WTC11 (cell line): ENCODE measurements at regions not wholly inside any gene's neighbourhood (a gene's known extent, or its start where the extent isn't known, plus 50 kb on each side); places are given as distances from the start of the nearest gene placed in this dataset.

Source experiments
- ATAC-seq: fragments of 200-7000 bp; cut with Tn5 transposase; 2 replicates; pipeline ENCODE4 v1.10.0; 2021; ENCODE audit warnings: mild to moderate bottlenecking, moderate library complexity
- CTCF ChIA-PET: fragments of 300-600 bp; sonication (Branson Sonifier 250); formaldehyde crosslinking; loops from one replicate; lab custom pipeline; 2021; ENCODE audit warnings: antibody characterized with exemption; lab: Charles Lee
- POLR2A ChIA-PET: fragments of 350-600 bp; sonication (Branson Sonifier 250); formaldehyde crosslinking; loops from one replicate; lab custom pipeline; 2021; ENCODE audit warnings: antibody characterized with exemption; lab: Charles Lee
- DNase-seq: peaks from one replicate; pipeline ENCODE4 v3.0.0; 2021; ENCODE audit warnings: low spot score
- H3K27ac Mint-ChIP-seq: 2 replicates; pipeline ENCODE4 v1.8.0; 2021; ENCODE audit warnings: mixed read lengths
- H3K27me3 Mint-ChIP-seq: 2 replicates; pipeline ENCODE4 v1.8.0; 2021; ENCODE audit warnings: low read depth, mild to moderate bottlenecking, moderate library complexity, mixed read lengths
- H3K36me3 Mint-ChIP-seq: 2 replicates; pipeline ENCODE4 v1.8.0; 2021; ENCODE audit warnings: mixed read lengths
- H3K4me1 Mint-ChIP-seq: 2 replicates; pipeline ENCODE4 v1.8.0; 2022; ENCODE audit warnings: mixed read lengths
- H3K4me3 Mint-ChIP-seq: 2 replicates; pipeline ENCODE4 v1.8.0; 2021; ENCODE audit warnings: mild to moderate bottlenecking, moderate library complexity, mixed read lengths
- H3K9me3 Mint-ChIP-seq: 2 replicates; pipeline ENCODE4 v1.8.0; 2021; ENCODE audit warnings: mixed read lengths
- AFF4 ChIP-seq: sonication (generic); formaldehyde crosslinking; IDR thresholded peaks from 2 replicates; pipeline ENCODE4 v1.8.1; 2023; ENCODE audit warnings: mild to moderate bottlenecking, missing genetic modification reagents, borderline replicate concordance
- CDX4 ChIP-seq: fragments of 250-450 bp; sonication (Bioruptor Pico); IDR thresholded peaks from 2 replicates; pipeline ENCODE4 v1.9.0; 2021; ENCODE audit warnings: moderate library complexity, mild to moderate bottlenecking, inconsistent platforms, borderline replicate concordance
- E2F4 ChIP-seq: sonication (generic); formaldehyde crosslinking; IDR thresholded peaks from 2 replicates; pipeline ENCODE4 v1.8.1; 2022; ENCODE audit warnings: low read depth, mild to moderate bottlenecking, moderate library complexity, missing genetic modification reagents, borderline replicate concordance
- ESRRA ChIP-seq: sonication (generic); formaldehyde crosslinking; IDR thresholded peaks from 2 replicates; pipeline ENCODE4 v1.8.1; 2022; ENCODE audit warnings: mild to moderate bottlenecking, missing genetic modification reagents, borderline replicate concordance
- GABPB1 ChIP-seq: sonication (generic); formaldehyde crosslinking; IDR thresholded peaks from 2 replicates; pipeline ENCODE4 v1.8.1; 2023; ENCODE audit warnings: mild to moderate bottlenecking, missing genetic modification reagents
- GTF2I ChIP-seq: fragments of 250-450 bp; sonication (Bioruptor Pico); conservative IDR thresholded peaks from 2 replicates; pipeline ENCODE4 v1.4.0; 2021; ENCODE audit warnings: mild to moderate bottlenecking
- HMGA2 ChIP-seq: fragments of 250-450 bp; sonication (Bioruptor Pico); IDR thresholded peaks from 2 replicates; pipeline ENCODE4 v1.4.0; 2021; ENCODE audit warnings: mild to moderate bottlenecking, moderate library complexity
- JAZF1 ChIP-seq: fragments of 250-450 bp; sonication (Bioruptor Pico); IDR thresholded peaks from 2 replicates; pipeline ENCODE4 v1.9.0; 2021; ENCODE audit warnings: moderate library complexity, mild to moderate bottlenecking, inconsistent platforms
- SMAD3 ChIP-seq: sonication (generic); formaldehyde crosslinking; IDR thresholded peaks from 2 replicates; pipeline ENCODE4 v1.8.0; 2022; ENCODE audit warnings: missing genetic modification reagents, mild to moderate bottlenecking, borderline replicate concordance
- TP53 ChIP-seq: sonication (generic); formaldehyde crosslinking; IDR thresholded peaks from 2 replicates; pipeline ENCODE4 v1.8.1; 2023; ENCODE audit warnings: mild to moderate bottlenecking, missing genetic modification reagents
- ZNF317 ChIP-seq: sonication (generic); formaldehyde crosslinking; IDR thresholded peaks from 2 replicates; pipeline ENCODE4 v1.8.1; 2023; ENCODE audit warnings: low read depth, mild to moderate bottlenecking, moderate library complexity, missing genetic modification reagents, borderline replicate concordance
- ZNF396 ChIP-seq: fragments of 250-450 bp; sonication (Bioruptor Pico); IDR thresholded peaks from 2 replicates; pipeline ENCODE4 v1.8.0; 2021; ENCODE audit warnings: mild to moderate bottlenecking, moderate library complexity, borderline replicate concordance
- TF ChIP-seq, protein P1 (sequence below): sonication (generic); formaldehyde crosslinking; IDR thresholded peaks from 2 replicates; pipeline ENCODE4 v1.8.0; 2023; ENCODE audit warnings: missing genetic modification reagents, mild to moderate bottlenecking, borderline replicate concordance
- TF ChIP-seq, protein P2 (sequence below): sonication (generic); formaldehyde crosslinking; IDR thresholded peaks from 2 replicates; pipeline ENCODE4 v1.8.1; 2023; ENCODE audit warnings: mild to moderate bottlenecking, missing genetic modification reagents
- TF ChIP-seq, protein P3 (sequence below): sonication (generic); formaldehyde crosslinking; IDR thresholded peaks from 2 replicates; pipeline ENCODE4 v1.8.0; 2022; ENCODE audit warnings: mild to moderate bottlenecking, missing genetic modification reagents
- TF ChIP-seq, protein P4 (sequence below): fragments of 250-450 bp; sonication (Bioruptor Pico); IDR thresholded peaks from 2 replicates; pipeline ENCODE4 v1.9.0; 2021; ENCODE audit warnings: mild to moderate bottlenecking

- Mint-ChIP-seq H3K27me3 (no peaks in the 10 kb centered on the region), H3K9me3 (peaks cover 21% of the 10 kb centered on the region), H3K4me1 (no peaks in the 10 kb centered on the region), H3K27ac (no peak overlapping the region), H3K4me3 (no peak overlapping the region), H3K36me3 (no peaks in the 10 kb centered on the region)
- ChIA-PET POLR2A (no interaction called here), CTCF (no interaction called here)
- DNase-seq (no peak), ATAC-seq (no peak)
- no peak for TF ChIP-seq ESRRA (CRISPR knock-in tag)
- TF ChIP-seq, protein P1, sequence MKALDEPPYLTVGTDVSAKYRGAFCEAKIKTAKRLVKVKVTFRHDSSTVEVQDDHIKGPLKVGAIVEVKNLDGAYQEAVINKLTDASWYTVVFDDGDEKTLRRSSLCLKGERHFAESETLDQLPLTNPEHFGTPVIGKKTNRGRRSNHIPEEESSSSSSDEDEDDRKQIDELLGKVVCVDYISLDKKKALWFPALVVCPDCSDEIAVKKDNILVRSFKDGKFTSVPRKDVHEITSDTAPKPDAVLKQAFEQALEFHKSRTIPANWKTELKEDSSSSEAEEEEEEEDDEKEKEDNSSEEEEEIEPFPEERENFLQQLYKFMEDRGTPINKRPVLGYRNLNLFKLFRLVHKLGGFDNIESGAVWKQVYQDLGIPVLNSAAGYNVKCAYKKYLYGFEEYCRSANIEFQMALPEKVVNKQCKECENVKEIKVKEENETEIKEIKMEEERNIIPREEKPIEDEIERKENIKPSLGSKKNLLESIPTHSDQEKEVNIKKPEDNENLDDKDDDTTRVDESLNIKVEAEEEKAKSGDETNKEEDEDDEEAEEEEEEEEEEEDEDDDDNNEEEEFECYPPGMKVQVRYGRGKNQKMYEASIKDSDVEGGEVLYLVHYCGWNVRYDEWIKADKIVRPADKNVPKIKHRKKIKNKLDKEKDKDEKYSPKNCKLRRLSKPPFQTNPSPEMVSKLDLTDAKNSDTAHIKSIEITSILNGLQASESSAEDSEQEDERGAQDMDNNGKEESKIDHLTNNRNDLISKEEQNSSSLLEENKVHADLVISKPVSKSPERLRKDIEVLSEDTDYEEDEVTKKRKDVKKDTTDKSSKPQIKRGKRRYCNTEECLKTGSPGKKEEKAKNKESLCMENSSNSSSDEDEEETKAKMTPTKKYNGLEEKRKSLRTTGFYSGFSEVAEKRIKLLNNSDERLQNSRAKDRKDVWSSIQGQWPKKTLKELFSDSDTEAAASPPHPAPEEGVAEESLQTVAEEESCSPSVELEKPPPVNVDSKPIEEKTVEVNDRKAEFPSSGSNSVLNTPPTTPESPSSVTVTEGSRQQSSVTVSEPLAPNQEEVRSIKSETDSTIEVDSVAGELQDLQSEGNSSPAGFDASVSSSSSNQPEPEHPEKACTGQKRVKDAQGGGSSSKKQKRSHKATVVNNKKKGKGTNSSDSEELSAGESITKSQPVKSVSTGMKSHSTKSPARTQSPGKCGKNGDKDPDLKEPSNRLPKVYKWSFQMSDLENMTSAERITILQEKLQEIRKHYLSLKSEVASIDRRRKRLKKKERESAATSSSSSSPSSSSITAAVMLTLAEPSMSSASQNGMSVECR (CRISPR knock-in tag): no peak
- TF ChIP-seq, protein P2, sequence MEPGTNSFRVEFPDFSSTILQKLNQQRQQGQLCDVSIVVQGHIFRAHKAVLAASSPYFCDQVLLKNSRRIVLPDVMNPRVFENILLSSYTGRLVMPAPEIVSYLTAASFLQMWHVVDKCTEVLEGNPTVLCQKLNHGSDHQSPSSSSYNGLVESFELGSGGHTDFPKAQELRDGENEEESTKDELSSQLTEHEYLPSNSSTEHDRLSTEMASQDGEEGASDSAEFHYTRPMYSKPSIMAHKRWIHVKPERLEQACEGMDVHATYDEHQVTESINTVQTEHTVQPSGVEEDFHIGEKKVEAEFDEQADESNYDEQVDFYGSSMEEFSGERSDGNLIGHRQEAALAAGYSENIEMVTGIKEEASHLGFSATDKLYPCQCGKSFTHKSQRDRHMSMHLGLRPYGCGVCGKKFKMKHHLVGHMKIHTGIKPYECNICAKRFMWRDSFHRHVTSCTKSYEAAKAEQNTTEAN (CRISPR knock-in tag): no peak
- no peak for TF ChIP-seq GABPB1
- no peak for TF ChIP-seq TP53 (CRISPR knock-in tag)
- TF ChIP-seq ZNF396 (CRISPR knock-in tag): no peak
Measured at GRCh38 chr6:18681832-18682503, 294.8 kb downstream of the RNF144B start.

DNA sequence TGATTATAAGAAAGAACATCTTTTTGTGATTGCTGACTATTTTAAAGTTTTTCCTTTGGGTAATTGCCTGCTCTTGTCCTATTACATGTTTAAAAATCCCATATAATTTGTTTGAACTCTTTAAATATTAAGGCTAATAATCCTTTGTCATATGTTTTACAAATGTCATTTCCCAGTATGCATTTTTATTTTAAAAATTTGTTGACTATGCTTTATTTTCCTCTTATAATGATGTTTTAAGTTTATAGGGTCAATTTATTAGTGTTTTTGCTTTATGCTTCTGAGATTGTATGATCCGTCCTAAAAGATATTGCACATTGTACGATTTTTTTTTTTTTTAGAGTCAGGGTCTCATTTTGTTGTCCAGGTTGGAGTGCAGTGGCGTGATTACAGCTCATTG lies 297.2 kb downstream of the RNF144B start:
- CTCF ChIA-PET: no interaction called here
- TF ChIP-seq CDX4 (CRISPR knock-in tag): no peak
- TF ChIP-seq E2F4 (CRISPR knock-in tag): no peak
- TF ChIP-seq ZNF317 (CRISPR knock-in tag): no peak
- TF ChIP-seq HMGA2 (CRISPR knock-in tag): no peak
- no peak for TF ChIP-seq JAZF1 (CRISPR knock-in tag)
- no peak for TF ChIP-seq GTF2I
- TF ChIP-seq SMAD3 (CRISPR knock-in tag): no peak
- TF ChIP-seq, protein P3, sequence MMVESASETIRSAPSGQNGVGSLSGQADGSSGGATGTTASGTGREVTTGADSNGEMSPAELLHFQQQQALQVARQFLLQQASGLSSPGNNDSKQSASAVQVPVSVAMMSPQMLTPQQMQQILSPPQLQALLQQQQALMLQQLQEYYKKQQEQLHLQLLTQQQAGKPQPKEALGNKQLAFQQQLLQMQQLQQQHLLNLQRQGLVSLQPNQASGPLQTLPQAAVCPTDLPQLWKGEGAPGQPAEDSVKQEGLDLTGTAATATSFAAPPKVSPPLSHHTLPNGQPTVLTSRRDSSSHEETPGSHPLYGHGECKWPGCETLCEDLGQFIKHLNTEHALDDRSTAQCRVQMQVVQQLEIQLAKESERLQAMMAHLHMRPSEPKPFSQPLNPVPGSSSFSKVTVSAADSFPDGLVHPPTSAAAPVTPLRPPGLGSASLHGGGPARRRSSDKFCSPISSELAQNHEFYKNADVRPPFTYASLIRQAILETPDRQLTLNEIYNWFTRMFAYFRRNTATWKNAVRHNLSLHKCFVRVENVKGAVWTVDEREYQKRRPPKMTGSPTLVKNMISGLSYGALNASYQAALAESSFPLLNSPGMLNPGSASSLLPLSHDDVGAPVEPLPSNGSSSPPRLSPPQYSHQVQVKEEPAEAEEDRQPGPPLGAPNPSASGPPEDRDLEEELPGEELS (CRISPR knock-in tag): no peak
- no peak for TF ChIP-seq AFF4 (CRISPR knock-in tag)
- TF ChIP-seq, protein P4, sequence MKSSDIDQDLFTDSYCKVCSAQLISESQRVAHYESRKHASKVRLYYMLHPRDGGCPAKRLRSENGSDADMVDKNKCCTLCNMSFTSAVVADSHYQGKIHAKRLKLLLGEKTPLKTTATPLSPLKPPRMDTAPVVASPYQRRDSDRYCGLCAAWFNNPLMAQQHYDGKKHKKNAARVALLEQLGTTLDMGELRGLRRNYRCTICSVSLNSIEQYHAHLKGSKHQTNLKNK (CRISPR knock-in tag): no peak

More for the DNA sequence above, 297.2 kb downstream of the RNF144B start:
- DNase-seq (no peak), ATAC-seq (no peak)
- no peaks in the 10 kb centered on the region for H3K36me3 Mint-ChIP-seq
- H3K27me3 Mint-ChIP-seq: no peaks in the 10 kb centered on the region
- no peak overlapping the region for H3K4me3 Mint-ChIP-seq
- H3K27ac Mint-ChIP-seq: no peak overlapping the region
- peaks cover 1% of the 10 kb centered on the region; the same call in 1 of the 2 replicates for H3K9me3 Mint-ChIP-seq
- no peaks in the 10 kb centered on the region for H3K4me1 Mint-ChIP-seq
- POLR2A ChIA-PET: no interaction called here
